Stimulated activated CD4-positive, alpha-beta T cell treated with anti-CD3 and anti-CD28 coated beads, Interleukin-12 subunit alpha, Interleukin-12 subunit beta, amount 100 ng/mL, for 24 hours (primary cell): ENCODE measurements at regions not wholly inside any gene's neighbourhood (a gene's known extent, or its start where the extent isn't known, plus 50 kb on each side); places are given as distances from the start of the nearest gene placed in this dataset.
"Not testable (repeated sequence)": the region's sequence is repeated elsewhere in the genome, so short reads cannot be mapped to it uniquely, and the experiment has no call there.

Source experiments
- DNase-seq, 2 experiments: peaks; one replicate each; pipeline ENCODE4 v3.0.0-alpha.2; 2020; ENCODE audit warnings: low read depth in 2 of 2

- no peak for DNase-seq
Observed at GRCh38 chr7:35909870-35910357, 109.1 kb downstream of the SEPTIN7 start.

- not testable (repeated sequence) for DNase-seq
Observed at GRCh38 chr7:35910621-35911020, 109.8 kb downstream of the SEPTIN7 start.

GRCh38 chr7:35913350-35913749, 112.5 kb downstream of the SEPTIN7 start:
- not testable (repeated sequence) for DNase-seq

GRCh38 chr7:35914214-35914613, 113.4 kb downstream of the SEPTIN7 start:
- not testable (repeated sequence) for DNase-seq

GRCh38 chr7:35915247-35915955, 114.5 kb downstream of the SEPTIN7 start:
- not testable (repeated sequence) for DNase-seq

- not testable (repeated sequence) for DNase-seq
Observed at GRCh38 chr7:35918217-35918616, 117.4 kb downstream of the SEPTIN7 start.

GRCh38 chr7:35919607-35920006, 118.8 kb downstream of the SEPTIN7 start:
- DNase-seq: not testable (repeated sequence)

- DNase-seq: not testable (repeated sequence)
Observed at GRCh38 chr7:35921338-35921737, 120.5 kb downstream of the SEPTIN7 start.

- not testable (repeated sequence) for DNase-seq
Observed at GRCh38 chr7:35924668-35925067, 123.8 kb downstream of the SEPTIN7 start.

- not testable (repeated sequence) for DNase-seq
Observed at GRCh38 chr7:35926966-35927365, 126.1 kb downstream of the SEPTIN7 start.

- not testable (repeated sequence) for DNase-seq
Observed at GRCh38 chr7:35931134-35931533, 130.3 kb downstream of the SEPTIN7 start.

- not testable (repeated sequence) for DNase-seq
Observed at GRCh38 chr7:35931551-35931950, 130.7 kb downstream of the SEPTIN7 start.

- DNase-seq: not testable (repeated sequence)
Observed at GRCh38 chr7:35940695-35941094, 139.8 kb downstream of the SEPTIN7 start.

GRCh38 chr7:35945621-35946020, 144.8 kb downstream of the SEPTIN7 start:
- not testable (repeated sequence) for DNase-seq

GRCh38 chr7:35955735-35956134, 154.9 kb downstream of the SEPTIN7 start:
- not testable (repeated sequence) for DNase-seq

GRCh38 chr7:35956988-35957387, 156.1 kb downstream of the SEPTIN7 start:
- not testable (repeated sequence) for DNase-seq

- DNase-seq: not testable (repeated sequence)
Observed at GRCh38 chr7:35961260-35961659, 160.4 kb downstream of the SEPTIN7 start.

- not testable (repeated sequence) for DNase-seq
Observed at GRCh38 chr7:35962607-35963006, 161.8 kb downstream of the SEPTIN7 start.

- DNase-seq: no peak
Observed at GRCh38 chr7:35967366-35968139, 166.7 kb downstream of the SEPTIN7 start.

- DNase-seq: no peak
Observed at GRCh38 chr7:35968140-35968940, 167.5 kb downstream of the SEPTIN7 start.

- DNase-seq: no peak
Observed at GRCh38 chr7:35969066-35969465, 168.2 kb downstream of the SEPTIN7 start.

GRCh38 chr7:35970458-35970857, 169.6 kb downstream of the SEPTIN7 start:
- DNase-seq: no peak
